Right lobe of liver (tissue), 4 donors: ENCODE measurements at regions not wholly inside any gene's neighbourhood (a gene's known extent, or its start where the extent isn't known, plus 50 kb on each side); places are given as distances from the start of the nearest gene placed in this dataset.

Source experiments
- CTCF ChIP-seq, 4 donors: fragments of 200-600 bp in 3 of 4; fragments of 450-650 bp in 1 of 4; IDR thresholded peaks; one replicate each; pipeline versions ENCODE4 v1.5.1 to v1.8.0; 2016 to 2022; ENCODE audit warnings: antibody characterized with exemption in 4 of 4, mild to moderate bottlenecking in 2 of 4
- POLR2A ChIP-seq: fragments of 450-650 bp; IDR thresholded peaks from one replicate; pipeline ENCODE4 v1.6.1; 2017; ENCODE audit warnings: antibody characterized with exemption, mild to moderate bottlenecking
- donor health status: DM: no; HTN: no; CAD: no.
- donor health status: DM: no; HTN: no; CAD: no.
- donor health status: DM: no; HTN: yes; CAD: no.

GRCh38 chr10:44201656-44202055 lies 183.2 kb downstream of the CXCL12 start:
- TF ChIP-seq POLR2A, result no peak
- no peak for TF ChIP-seq CTCF (IDR thresholded peaks at IDR 0.05)
